ENCODE measurements at regions not wholly inside any gene's neighbourhood (a gene's known extent, or its start where the extent isn't known, plus 50 kb on each side); places are given as distances from the start of the nearest gene placed in this dataset.

DNA sequence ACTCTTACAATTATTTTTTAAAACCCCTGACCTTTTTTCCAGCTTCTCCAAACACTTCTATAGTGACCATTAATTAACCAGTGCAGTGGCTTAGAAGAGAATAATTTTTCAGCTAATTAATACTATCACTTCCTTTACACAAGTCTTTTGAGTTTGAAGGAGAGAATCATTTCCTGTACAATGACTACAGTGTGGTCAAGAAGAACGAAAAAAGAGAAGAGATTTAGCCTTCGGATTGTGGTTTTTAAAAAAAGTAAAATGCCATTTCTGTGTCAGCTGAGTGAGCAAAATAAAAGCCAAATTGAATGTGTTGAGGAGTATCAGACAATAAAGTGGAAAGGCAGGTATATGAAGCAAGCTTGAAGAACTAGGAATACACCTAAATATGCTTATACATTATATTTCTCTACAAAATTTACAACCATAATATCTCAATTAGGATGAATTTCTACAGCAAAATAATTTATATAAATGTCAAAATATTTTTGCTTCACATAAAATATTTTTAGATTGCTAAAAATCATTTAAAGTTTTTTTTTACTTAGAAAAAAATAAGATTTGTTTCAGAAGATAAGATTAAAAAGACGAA lies 1155.2 kb upstream of the CNTN5 start:
- H3K4me3 ChIP-seq (ENCODE audit: control insufficient read depth, low read depth, low read length), result no peak overlapping the region
- TF ChIP-seq, protein P1, sequence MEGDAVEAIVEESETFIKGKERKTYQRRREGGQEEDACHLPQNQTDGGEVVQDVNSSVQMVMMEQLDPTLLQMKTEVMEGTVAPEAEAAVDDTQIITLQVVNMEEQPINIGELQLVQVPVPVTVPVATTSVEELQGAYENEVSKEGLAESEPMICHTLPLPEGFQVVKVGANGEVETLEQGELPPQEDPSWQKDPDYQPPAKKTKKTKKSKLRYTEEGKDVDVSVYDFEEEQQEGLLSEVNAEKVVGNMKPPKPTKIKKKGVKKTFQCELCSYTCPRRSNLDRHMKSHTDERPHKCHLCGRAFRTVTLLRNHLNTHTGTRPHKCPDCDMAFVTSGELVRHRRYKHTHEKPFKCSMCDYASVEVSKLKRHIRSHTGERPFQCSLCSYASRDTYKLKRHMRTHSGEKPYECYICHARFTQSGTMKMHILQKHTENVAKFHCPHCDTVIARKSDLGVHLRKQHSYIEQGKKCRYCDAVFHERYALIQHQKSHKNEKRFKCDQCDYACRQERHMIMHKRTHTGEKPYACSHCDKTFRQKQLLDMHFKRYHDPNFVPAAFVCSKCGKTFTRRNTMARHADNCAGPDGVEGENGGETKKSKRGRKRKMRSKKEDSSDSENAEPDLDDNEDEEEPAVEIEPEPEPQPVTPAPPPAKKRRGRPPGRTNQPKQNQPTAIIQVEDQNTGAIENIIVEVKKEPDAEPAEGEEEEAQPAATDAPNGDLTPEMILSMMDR (IDR thresholded peaks at IDR 0.05; ENCODE audit: control insufficient read depth, insufficient read depth, low read depth, low read length, missing control alignments), result no peak
- no peak for DNase-seq (ENCODE audit: low read depth)

DNA sequence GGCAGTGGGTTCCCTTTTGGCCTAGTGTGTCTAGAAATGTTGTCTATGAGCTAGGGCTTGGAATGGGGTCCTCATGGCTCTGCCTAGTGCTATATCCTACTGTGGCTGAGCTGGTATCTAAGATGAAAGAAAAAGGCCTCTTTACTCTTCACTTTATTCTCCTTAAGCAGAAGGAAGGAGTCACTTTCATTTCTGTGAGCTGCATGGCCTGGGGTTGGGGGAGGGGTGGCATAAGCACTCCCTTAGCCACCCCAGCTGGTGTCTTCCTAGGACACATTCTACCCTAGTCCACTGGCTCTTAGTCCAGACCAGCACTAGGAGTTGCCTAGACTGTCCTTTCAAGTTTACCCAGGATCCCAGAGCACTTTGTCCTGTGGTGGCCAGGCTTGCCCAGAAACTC lies 1148.9 kb upstream of the CNTN5 start:
- TF ChIP-seq, protein P1 (IDR thresholded peaks at IDR 0.05; ENCODE audit: control insufficient read depth, insufficient read depth, low read depth, low read length, missing control alignments), result no peak
- no peak for DNase-seq (ENCODE audit: low read depth)

DNA sequence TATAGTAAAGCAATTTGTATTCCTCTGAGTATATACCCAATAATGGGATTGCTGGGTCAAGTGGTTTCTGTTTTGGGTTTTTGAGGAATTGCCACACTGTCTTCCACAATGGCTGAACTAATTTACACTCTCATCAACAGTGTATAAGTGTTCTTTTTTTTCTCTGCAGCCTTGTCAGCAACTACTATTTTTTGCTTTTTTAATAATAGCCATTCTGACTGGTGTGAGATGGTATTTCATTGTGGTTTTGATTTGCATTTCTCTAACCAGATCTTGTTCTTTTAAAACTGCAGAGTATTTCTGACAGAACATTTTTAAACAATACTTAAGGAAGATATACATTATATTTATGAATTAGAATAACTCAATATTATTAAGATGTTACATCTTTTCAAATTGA lies 1140.5 kb upstream of the CNTN5 start:
- H3K4me3 ChIP-seq (ENCODE audit: control insufficient read depth, low read depth, low read length), result no peak overlapping the region
- no peak for DNase-seq (ENCODE audit: low read depth)

More for the DNA sequence above, 1148.9 kb upstream of the CNTN5 start:
- H3K4me3 ChIP-seq (ENCODE audit: control insufficient read depth, low read depth, low read length), result no peak overlapping the region

DNA sequence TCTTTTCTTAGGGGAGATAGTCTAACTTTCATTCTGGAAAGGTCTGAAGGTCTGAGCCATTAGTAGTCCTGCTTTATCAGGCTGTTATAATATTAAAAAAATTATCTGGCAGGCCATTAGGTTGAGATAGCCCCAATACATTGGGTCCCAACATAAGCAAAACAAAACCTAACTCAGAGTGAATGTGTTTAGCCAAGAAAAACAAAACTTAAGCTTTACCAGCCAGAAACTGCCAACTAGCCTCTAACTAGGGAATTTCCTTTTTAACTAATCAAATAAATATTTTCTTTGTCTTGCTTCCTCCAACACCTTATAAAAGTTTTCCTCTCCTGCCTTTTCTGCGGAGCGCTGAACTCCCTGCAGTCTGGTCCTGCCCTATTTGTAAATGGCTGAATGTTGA lies 1137.7 kb upstream of the CNTN5 start:
- TF ChIP-seq, protein P1 (IDR thresholded peaks at IDR 0.05; ENCODE audit: control insufficient read depth, insufficient read depth, low read depth, low read length, missing control alignments), result no peak
- DNase-seq (ENCODE audit: low read depth), result no peak
- H3K4me3 ChIP-seq (ENCODE audit: control insufficient read depth, low read depth, low read length), result no peak overlapping the region

More for the DNA sequence above, 1140.5 kb upstream of the CNTN5 start:
- TF ChIP-seq, protein P1 (IDR thresholded peaks at IDR 0.05; ENCODE audit: control insufficient read depth, insufficient read depth, low read depth, low read length, missing control alignments), result no peak

DNA sequence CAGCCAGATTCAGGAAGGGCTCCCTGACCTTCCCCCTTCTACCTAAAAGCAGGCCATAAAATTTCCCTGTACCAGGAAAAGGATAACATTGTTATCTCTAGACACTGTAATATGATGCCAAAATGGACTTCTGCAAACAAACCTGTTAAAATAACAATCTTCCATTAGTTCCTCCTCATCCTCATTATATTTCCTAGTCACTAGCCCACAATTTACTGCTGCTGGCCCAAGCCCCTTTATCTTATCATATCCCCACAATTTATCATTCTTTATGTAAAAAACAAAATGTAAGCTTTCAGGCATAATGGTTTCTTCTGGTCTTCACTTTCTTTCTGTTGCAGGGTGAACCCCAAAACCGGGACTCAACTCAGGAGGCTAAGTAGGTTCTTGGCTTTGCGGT lies 1132.1 kb upstream of the CNTN5 start:
- TF ChIP-seq, protein P1 (IDR thresholded peaks at IDR 0.05; ENCODE audit: control insufficient read depth, insufficient read depth, low read depth, low read length, missing control alignments), result no peak
- no peak overlapping the region for H3K4me3 ChIP-seq (ENCODE audit: control insufficient read depth, low read depth, low read length)
- DNase-seq (ENCODE audit: low read depth), result no peak

DNA sequence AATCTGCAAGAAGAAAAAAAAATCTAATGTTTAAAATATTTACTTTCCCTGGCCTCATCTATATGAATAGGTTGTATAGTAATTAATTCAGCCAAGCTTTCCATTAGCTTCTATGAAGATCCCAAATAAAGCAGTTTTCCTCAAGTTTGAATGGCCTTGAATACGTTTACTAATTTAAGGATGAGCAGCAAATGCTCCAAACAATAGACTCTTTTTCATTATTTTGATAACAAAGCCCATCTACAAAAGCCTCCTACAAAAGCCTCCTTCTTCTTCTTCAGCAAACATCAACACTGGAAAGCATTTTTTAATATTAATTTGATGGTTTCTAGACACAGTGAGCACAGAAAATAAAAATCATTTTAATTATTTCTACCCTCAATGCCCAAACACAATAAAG lies 1130.3 kb upstream of the CNTN5 start:
- no peak for DNase-seq (ENCODE audit: low read depth)
- TF ChIP-seq, protein P1 (IDR thresholded peaks at IDR 0.05; ENCODE audit: control insufficient read depth, insufficient read depth, low read depth, low read length, missing control alignments), result no peak
- no peak overlapping the region for H3K4me3 ChIP-seq (ENCODE audit: control insufficient read depth, low read depth, low read length)

DNA sequence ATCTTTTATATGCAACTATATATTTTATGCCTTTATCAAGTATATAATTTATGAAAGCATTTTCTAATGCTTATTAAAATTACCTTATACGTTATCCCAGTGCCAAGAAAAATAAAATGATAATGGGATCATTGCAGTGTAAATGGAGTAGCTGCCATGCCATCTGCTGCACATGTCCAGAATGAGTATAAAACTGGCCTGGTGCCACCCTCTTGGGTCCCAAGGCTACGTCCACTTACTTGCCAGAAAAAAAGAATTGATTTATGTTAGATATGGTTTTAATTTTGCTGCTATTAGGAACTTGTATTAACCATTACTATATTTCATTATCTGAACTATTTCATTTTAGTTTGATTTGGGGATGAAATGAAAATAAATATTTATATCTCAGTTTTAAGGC lies 1127.1 kb upstream of the CNTN5 start:
- TF ChIP-seq, protein P1 (IDR thresholded peaks at IDR 0.05; ENCODE audit: control insufficient read depth, insufficient read depth, low read depth, low read length, missing control alignments), result no peak
- no peak for DNase-seq (ENCODE audit: low read depth)

More for the DNA sequence above, 1127.1 kb upstream of the CNTN5 start:
- H3K4me3 ChIP-seq (ENCODE audit: control insufficient read depth, low read depth, low read length), result no peak overlapping the region
